Kidney (tissue), 13 donors: ENCODE measurements at regions not wholly inside any gene's neighbourhood (a gene's known extent, or its start where the extent isn't known, plus 50 kb on each side); places are given as distances from the start of the nearest gene placed in this dataset.

Source experiments
- DNase-seq, 5 donors: peaks; one replicate each; pipeline ENCODE4 v3.0.0-alpha.2; 2013 to 2020
- FAIRE-seq: peaks from 2 replicates; lab custom pipeline; 2012; peaks lifted over from hg19 to GRCh38; lab: Jason Lieb, UNC
- H3K27ac ChIP-seq, 2 donors: one replicate each; pipeline ENCODE4 v1.7.0; 2013; ENCODE audit warnings: low read depth in 2 of 2, low read length in 2 of 2, inconsistent platforms in 1 of 2
- H3K27me3 ChIP-seq: one replicate; pipeline ENCODE4 v1.7.1; 2013; ENCODE audit warnings: low read length, inconsistent platforms; ENCODE audit not compliant: control insufficient read depth, insufficient read depth
- H3K36me3 ChIP-seq, 3 donors: one replicate each; pipeline versions ENCODE4 v1.7.0 to v1.7.1; 2013; ENCODE audit warnings: low read length in 3 of 3, control low read depth in 1 of 3, inconsistent platforms in 1 of 3; ENCODE audit not compliant: insufficient read depth in 3 of 3, control insufficient read depth in 2 of 3
- H3K4me1 ChIP-seq, 3 donors: one replicate each; pipeline versions ENCODE4 v1.7.0 to v1.7.1; 2013; ENCODE audit warnings: low read length in 3 of 3, inconsistent platforms in 1 of 3, low read depth in 1 of 3; ENCODE audit not compliant: control insufficient read depth in 2 of 3, insufficient read depth in 2 of 3
- H3K4me3 ChIP-seq, 3 donors: one replicate each; pipeline versions ENCODE4 v1.7.0 to v1.8.1; 2013; ENCODE audit warnings: low read length in 3 of 3, control low read depth in 1 of 3, inconsistent platforms in 1 of 3
- H3K9ac ChIP-seq, 3 donors: one replicate each; pipeline versions ENCODE4 v1.7.0 to v1.7.1; 2013; ENCODE audit warnings: low read length in 3 of 3, control low read depth in 1 of 3, inconsistent platforms in 1 of 3
- H3K9me3 ChIP-seq, 3 donors: one replicate each; pipeline versions ENCODE4 v1.7.0 to v1.7.1; 2013; ENCODE audit warnings: low read length in 3 of 3, control low read depth in 1 of 3, inconsistent platforms in 1 of 3; ENCODE audit not compliant: control insufficient read depth in 2 of 3, insufficient read depth in 1 of 3
- intact Hi-C: fragments of 100-400 bp; cut with DNase I; formaldehyde crosslinking; loops from one replicate; pipeline ENCODE4 v1.11.1; 2022
- TF ChIP-seq, protein P1 (sequence below): IDR thresholded peaks from 3 replicates; pipeline ENCODE4 v1.5.1; 2012; ENCODE audit warnings: mild to moderate bottlenecking, moderate library complexity, borderline replicate concordance; ENCODE audit not compliant: insufficient read depth; ENCODE audit errors: extremely low read depth
- donor health status: control.
- donor health status: control.
- donor health status: control.
- donor health status: control.
- donor health status: control.
- donor health status: DM: yes; HTN: yes; CAD: no.
- donor health status: Normal renal cell carcinoma (clear cell type).

DNA sequence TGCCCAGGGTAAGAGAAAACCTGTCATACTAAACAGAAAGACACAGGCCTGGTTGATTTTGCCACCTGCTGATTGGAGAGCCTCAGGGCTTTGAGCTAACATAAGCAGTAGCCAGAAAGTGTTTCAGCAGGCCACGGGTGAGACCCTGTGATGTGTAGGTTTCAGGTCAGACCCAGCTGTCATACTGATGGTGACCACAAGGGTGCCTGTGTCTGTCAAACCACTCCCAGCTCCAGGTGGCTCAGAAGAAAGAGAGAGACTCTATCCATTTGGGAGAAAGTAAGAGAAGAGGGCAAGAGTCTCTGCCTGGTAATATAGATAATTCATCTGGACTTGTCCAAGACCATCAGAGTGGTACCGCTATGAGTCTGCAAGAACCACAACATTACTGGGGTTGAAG lies 72.8 kb upstream of the NLRP2B start:
- Histone ChIP-seq H3K27me3 (no peaks in the 10 kb centered on the region), H3K4me3 (no peak overlapping the region), H3K4me1 (no peaks in the 10 kb centered on the region), H3K27ac (no peak overlapping the region), H3K9me3 (no peaks in the 10 kb centered on the region), H3K36me3 (no peaks in the 10 kb centered on the region), H3K9ac (no peak overlapping the region)
- no peak for FAIRE-seq
- TF ChIP-seq, protein P1, sequence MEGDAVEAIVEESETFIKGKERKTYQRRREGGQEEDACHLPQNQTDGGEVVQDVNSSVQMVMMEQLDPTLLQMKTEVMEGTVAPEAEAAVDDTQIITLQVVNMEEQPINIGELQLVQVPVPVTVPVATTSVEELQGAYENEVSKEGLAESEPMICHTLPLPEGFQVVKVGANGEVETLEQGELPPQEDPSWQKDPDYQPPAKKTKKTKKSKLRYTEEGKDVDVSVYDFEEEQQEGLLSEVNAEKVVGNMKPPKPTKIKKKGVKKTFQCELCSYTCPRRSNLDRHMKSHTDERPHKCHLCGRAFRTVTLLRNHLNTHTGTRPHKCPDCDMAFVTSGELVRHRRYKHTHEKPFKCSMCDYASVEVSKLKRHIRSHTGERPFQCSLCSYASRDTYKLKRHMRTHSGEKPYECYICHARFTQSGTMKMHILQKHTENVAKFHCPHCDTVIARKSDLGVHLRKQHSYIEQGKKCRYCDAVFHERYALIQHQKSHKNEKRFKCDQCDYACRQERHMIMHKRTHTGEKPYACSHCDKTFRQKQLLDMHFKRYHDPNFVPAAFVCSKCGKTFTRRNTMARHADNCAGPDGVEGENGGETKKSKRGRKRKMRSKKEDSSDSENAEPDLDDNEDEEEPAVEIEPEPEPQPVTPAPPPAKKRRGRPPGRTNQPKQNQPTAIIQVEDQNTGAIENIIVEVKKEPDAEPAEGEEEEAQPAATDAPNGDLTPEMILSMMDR = no peak
- intact Hi-C loops = no loop called here
- no peak for DNase-seq

DNA sequence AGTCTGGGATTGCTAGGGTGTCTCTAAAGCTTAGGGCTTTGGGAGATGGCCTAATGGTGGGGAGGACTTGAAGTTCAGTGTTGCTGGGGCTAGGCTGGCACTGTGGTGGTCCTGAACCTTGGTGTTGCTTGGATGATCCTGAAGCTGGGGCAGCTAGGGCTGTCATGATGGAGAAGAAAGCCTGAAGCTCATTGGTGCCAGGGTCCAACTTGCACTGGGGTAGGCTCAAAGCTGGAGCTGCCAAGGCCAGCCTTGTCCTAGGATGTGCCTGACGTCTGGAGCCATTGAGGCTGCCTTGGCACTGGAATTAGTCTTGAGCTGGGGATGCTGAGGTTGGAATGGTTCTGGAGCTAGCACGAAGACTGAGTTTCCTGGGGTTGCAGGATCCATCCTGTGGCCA lies 61.0 kb upstream of the NLRP2B start:
- Histone ChIP-seq H3K27me3 (no peaks in the 10 kb centered on the region), H3K9ac (no peak overlapping the region), H3K27ac (no peak overlapping the region), H3K36me3 (no peaks in the 10 kb centered on the region), H3K4me3 (no peak overlapping the region), H3K9me3 (no peaks in the 10 kb centered on the region), H3K4me1 (no peaks in the 10 kb centered on the region)
- intact Hi-C loops = no loop called here
- TF ChIP-seq, protein P1 = no peak
- FAIRE-seq (no peak), DNase-seq (no peak)

DNA sequence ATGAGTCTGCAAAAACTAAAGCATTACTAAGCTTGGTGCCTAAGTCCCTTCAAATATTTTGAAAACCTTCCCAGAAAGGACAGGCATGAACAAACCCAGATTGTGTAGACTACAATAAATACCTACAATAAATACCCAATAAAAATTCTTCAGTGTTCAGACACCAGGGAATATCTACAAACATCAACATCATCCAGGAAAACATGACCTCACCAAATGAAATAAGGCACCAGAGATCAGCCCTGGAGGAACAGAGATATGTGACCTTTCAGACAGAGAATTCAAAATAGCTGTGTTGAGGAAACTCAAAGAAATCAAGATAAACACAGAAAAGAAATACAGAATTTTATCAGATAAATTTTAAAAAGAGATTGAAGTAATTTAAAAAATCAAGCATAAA lies 57.8 kb upstream of the NLRP2B start:
- intact Hi-C loops = no loop called here
- Histone ChIP-seq H3K27me3 (no peaks in the 10 kb centered on the region), H3K9me3 (no peaks in the 10 kb centered on the region), H3K4me3 (no peak overlapping the region), H3K27ac (no peak overlapping the region), H3K9ac (no peak overlapping the region), H3K36me3 (no peaks in the 10 kb centered on the region), H3K4me1 (no peaks in the 10 kb centered on the region)
- DNase-seq = no peak
- FAIRE-seq = no peak
- TF ChIP-seq, protein P1 = no peak
